ENCODE measurements at regions not wholly inside any gene's neighbourhood (a gene's known extent, or its start where the extent isn't known, plus 50 kb on each side); places are given as distances from the start of the nearest gene placed in this dataset.

- TF ChIP-seq, protein P1, sequence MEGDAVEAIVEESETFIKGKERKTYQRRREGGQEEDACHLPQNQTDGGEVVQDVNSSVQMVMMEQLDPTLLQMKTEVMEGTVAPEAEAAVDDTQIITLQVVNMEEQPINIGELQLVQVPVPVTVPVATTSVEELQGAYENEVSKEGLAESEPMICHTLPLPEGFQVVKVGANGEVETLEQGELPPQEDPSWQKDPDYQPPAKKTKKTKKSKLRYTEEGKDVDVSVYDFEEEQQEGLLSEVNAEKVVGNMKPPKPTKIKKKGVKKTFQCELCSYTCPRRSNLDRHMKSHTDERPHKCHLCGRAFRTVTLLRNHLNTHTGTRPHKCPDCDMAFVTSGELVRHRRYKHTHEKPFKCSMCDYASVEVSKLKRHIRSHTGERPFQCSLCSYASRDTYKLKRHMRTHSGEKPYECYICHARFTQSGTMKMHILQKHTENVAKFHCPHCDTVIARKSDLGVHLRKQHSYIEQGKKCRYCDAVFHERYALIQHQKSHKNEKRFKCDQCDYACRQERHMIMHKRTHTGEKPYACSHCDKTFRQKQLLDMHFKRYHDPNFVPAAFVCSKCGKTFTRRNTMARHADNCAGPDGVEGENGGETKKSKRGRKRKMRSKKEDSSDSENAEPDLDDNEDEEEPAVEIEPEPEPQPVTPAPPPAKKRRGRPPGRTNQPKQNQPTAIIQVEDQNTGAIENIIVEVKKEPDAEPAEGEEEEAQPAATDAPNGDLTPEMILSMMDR (IDR thresholded peaks at IDR 0.05; ENCODE audit: insufficient read depth, low read length, poor library complexity, severe bottlenecking), result no peak
- no peak for TF ChIP-seq EZH2phosphoT487 (conservative IDR thresholded peaks at IDR 0.05; ENCODE audit: low read length)
Measured at GRCh38 chr18:24603151-24603550, 142.7 kb downstream of the HRH4 start.
